GM18499 (cell line): ENCODE measurements at regions not wholly inside any gene's neighbourhood (a gene's known extent, or its start where the extent isn't known, plus 50 kb on each side); places are given as distances from the start of the nearest gene placed in this dataset.

Experiments
- ATAC-seq: cut with Tn5 transposase; IDR thresholded peaks from one replicate; pipeline ENCODE4 v1.9.1; 2021; ENCODE audit warnings: moderate number of reproducible peaks; ENCODE audit not compliant: insufficient read depth, unreplicated experiment

DNA sequence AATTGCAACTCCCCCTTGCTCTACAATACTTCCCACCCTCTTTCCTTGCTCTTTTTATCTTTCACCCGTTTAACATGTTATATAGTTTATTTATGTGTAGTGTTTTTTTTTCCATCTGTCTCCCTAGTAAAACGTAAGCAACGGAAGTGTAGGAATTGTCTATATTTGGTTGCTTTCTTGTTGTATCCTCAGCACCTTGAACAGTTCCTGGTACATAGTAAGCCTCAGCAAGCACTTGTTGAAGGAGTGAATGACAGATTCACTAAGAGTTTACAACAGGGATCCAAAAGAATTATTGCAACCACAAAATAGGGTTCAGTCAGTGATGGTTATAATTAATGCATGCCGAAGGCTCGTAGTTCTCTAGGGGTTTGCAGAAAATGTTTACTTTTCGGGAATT lies 242.7 kb downstream of the SAMD5 start:
- ATAC-seq: no peak

GRCh38 chr6:147752689-147753403 lies 244.4 kb downstream of the SAMD5 start:
- ATAC-seq: no peak

GRCh38 chr6:147755999-147756398 lies 247.5 kb downstream of the SAMD5 start:
- ATAC-seq: no peak

- ATAC-seq: no peak
Observed at GRCh38 chr6:147756891-147757290, 248.4 kb downstream of the SAMD5 start.

DNA sequence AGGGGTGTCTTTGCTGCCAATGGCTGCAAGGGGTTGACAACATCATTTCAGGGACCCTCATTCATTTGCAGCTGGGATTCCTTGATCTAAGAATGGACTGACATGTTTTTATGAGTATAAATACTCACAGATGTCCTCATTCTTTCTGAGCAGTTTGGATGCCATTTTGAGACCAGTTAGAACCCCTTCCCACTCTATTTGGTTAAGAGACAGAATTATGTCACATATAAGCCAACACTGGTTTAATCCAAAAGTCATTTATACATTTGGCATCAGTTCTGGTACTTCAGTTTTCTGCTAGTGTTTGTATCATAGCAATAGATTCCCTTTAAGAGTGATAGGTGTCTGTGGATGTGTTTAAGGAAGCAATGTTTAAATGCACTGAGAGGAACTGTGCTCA lies 248.8 kb downstream of the SAMD5 start:
- no peak for ATAC-seq

GRCh38 chr6:147758303-147758702 lies 249.8 kb downstream of the SAMD5 start:
- ATAC-seq: no peak

DNA sequence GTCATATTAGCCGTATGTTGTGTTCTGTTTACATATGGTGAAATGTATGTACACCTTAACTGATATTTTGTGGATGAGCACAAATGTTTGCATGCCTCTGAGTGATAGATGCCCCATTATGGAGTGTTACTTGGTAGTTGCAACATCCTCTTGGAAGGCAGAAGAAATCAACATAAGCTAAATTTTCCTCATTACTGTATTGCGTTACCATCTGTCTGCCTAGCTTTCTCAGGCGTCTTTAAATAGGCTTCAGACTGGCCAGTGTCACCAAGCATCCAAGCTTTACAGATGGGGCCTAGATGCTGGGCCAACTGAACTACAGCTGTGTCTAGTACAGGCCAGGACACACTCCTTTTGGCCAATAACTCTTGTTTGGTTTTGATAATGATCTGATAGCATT lies 250.6 kb downstream of the SAMD5 start:
- ATAC-seq: no peak

- no peak for ATAC-seq
Observed at GRCh38 chr6:147759536-147759935, 251.0 kb downstream of the SAMD5 start.

GRCh38 chr6:147765541-147765940 lies 257.1 kb downstream of the SAMD5 start:
- no peak for ATAC-seq

DNA sequence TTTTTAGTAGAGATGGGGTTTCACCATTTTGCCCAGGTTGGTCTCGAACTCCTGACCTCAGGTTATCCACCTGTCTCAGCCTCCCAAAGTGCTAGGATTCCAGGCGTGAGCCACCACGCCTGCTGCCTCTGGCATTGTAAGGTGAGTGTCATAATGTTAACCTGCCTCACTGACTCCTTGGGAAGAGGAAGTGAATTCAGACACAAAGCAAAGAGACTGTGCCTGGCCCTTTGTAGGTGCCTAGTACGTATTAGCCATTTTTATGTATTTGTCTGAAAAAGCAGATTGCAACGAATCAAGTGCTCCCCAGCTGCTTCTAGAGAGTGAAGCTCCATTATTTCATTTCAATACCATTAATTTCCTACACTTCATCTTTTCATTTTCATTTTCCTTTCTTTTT lies 260.5 kb downstream of the SAMD5 start:
- no peak for ATAC-seq

- ATAC-seq: no peak
Observed at GRCh38 chr6:147769496-147770087, 261.1 kb downstream of the SAMD5 start.

DNA sequence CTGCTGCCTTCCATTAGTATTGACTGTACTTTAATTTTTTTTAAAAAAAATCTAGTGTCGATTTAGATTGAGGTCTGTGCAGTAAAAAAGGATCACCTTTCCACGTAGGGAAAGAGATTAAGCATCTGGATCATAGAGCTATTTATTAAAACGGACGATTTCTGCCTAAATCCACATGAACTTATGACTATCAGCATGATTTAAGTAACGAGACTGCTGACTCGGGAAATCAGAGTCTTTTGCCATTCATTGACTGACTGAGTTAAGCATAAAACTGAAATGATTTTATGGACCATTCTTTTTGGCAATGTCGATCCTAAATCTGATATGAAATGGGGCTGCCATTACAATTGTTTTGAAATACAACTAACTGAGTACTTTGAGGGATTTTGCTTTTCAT lies 261.7 kb downstream of the SAMD5 start:
- ATAC-seq: no peak

- ATAC-seq: no peak
Observed at GRCh38 chr6:147772724-147773123, 264.2 kb downstream of the SAMD5 start.

- no peak for ATAC-seq
Observed at GRCh38 chr6:147774856-147775255, 266.4 kb downstream of the SAMD5 start.

DNA sequence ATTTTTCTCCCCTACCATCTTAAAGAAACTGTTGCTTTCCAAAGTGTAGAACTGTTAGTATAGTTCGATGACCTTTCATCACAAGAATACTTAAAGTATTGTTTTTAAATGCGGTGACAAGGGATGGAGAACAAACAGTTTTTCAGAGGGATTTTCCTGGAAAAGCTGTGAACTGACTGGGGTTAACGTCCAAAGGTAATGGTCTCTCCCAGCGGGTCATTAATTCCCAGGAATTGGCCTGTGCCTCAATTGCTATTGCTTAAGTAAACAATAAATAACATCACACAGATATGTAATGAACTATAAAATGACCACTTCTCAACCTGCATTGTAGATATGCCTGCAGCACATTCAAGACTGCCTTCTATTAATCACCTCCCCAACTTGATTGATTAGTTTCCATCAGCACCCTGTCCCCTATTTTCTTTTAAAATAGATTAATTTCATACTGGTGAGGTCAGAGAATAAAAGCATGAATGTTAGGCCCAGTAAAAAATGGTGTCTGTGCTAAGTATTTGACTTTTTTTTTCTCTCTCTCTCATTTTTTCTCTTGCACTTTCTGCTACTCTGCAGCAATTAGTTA lies 268.2 kb downstream of the SAMD5 start:
- no peak for ATAC-seq

DNA sequence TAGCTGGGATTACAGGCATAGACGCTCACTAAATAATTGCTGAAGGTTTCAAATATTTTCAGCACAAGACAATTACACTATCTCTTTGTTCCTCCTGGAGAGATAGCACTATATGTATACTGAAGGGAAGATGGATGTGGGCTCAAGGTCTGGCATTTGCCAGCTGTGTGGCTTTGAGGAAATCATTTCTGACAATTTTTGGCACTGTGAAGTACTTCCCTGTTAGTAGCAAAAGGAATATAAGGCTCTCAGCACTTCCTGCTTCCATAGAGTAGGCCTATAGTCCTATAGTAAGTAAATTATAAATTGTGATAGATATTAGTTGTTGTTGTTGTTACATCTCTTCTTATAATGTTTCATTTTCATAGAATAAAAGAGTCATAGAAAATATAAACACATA lies 271.1 kb downstream of the SAMD5 start:
- ATAC-seq: no peak

- ATAC-seq: no peak
Observed at GRCh38 chr6:147782302-147782701, 273.8 kb downstream of the SAMD5 start.

- ATAC-seq: no peak
Observed at GRCh38 chr6:147784371-147784770, 275.9 kb downstream of the SAMD5 start.

DNA sequence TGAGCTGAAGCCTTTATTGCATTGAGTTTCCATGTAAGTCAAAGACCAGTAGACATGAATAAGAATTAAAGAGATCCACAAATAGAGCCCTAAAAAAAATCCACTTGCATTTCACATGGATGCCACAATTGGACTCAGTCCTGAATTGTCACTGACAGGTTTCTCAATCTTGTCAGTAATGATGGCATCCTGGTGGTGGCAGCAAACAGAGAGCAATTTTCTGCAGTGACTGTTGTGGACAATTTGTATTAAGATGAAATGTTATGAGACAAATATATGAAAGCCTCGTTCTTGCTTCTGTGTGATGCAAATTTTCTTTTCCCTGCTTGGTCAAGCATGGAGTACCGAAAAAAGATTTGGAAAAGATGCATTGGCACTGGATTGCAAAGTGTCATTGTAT lies 278.9 kb downstream of the SAMD5 start:
- no peak for ATAC-seq

GRCh38 chr6:147789430-147789947 lies 281.0 kb downstream of the SAMD5 start:
- ATAC-seq: no peak

DNA sequence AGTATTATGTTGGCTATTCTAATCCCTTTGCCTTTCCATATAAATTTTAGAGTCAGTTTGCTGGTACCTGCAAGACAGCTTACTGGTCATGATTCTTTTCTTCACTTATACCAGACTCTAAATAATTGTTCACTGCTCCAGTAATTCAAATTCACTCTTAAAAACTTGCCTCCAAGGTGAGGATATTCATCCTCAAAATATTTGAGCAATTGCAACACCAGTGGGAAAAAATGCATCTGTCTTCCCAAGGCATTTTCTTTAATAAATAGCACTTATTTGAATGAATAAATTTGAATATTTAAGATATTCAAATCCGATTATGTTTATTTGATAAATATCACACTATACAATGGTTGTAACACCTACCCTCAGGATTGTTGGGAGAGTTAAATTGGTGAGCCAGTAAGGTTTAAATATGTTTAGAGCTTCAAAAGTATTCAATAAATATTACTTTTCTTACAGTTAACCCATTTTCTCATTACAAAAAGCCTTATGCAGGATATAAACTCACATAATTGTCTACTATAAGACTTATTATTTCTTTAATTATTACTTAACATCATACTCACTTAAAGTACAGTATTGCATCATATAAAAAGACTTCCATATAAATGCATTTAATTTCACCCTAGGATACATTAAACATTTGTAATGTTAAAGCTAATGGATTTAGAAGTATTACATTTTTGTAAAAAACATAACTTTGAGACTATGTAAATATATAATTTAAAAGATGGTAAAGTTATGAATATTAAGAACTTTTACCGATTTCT lies 285.6 kb downstream of the SAMD5 start:
- ATAC-seq: no peak
